Panc1 (cell line): ENCODE measurements at regions not wholly inside any gene's neighbourhood (a gene's known extent, or its start where the extent isn't known, plus 50 kb on each side); places are given as distances from the start of the nearest gene placed in this dataset.

Experiments used
- CTCF ChIP-seq: fragments of 450-650 bp; IDR thresholded peaks from 2 replicates; pipeline ENCODE4 v1.5.1; 2017; ENCODE audit warnings: mild to moderate bottlenecking
- POLR2AphosphoS5 ChIP-seq: IDR thresholded peaks from 2 replicates; pipeline ENCODE4 v1.6.1; 2012; ENCODE audit warnings: mild to moderate bottlenecking, low read depth, low read length, moderate library complexity

GRCh38 chr7:52959878-52960660, 75.4 kb upstream of the POM121L12 start:
- TF ChIP-seq CTCF (no peak), POLR2AphosphoS5 (no peak)
